IMR-90 (cell line): ENCODE measurements at regions not wholly inside any gene's neighbourhood (a gene's known extent, or its start where the extent isn't known, plus 50 kb on each side); places are given as distances from the start of the nearest gene placed in this dataset.
A peak's percentile ranks its signal among the peaks of the same experiment; 100 is the strongest.

Experiments
- ATAC-seq: fragments of 200-7000 bp; cut with Tn5 transposase; 2 replicates; pipeline ENCODE4 v1.9.1; 2020; ENCODE audit warnings: low read depth, mild to moderate bottlenecking, moderate library complexity
- BruUV-seq: library from RNA; stranded (reverse); fragments of 400-500 nt; replicated peaks from 2 replicates; lab custom pipeline; 2021; lab: Mats Ljungman, UMichigan
- CTCF ChIA-PET: fragments of 300-600 bp; formaldehyde crosslinking; extraction: SDS; loops from one replicate; lab custom pipeline; 2021; ENCODE audit warnings: antibody characterized with exemption; lab: Yijun Ruan, JAX
- POLR2A ChIA-PET: fragments of 300-600 bp; sonication (Branson Sonifier 250); formaldehyde crosslinking; loops from one replicate; lab custom pipeline; 2022; ENCODE audit warnings: antibody characterized with exemption; ENCODE audit not compliant: unreplicated experiment; lab: Charles Lee
- DNase-seq: peaks from one replicate; pipeline ENCODE4 v3.0.0; 2013
- H2AFZ ChIP-seq: replicated peaks from 2 replicates; pipeline ENCODE3; 2013; ENCODE audit warnings: low read length, mild to moderate bottlenecking; ENCODE audit not compliant: poor library complexity
- H2AK5ac ChIP-seq: 2 replicates; pipeline ENCODE4 v1.6.1; 2013; ENCODE audit warnings: low read depth, low read length, inconsistent platforms
- H2AK9ac ChIP-seq: replicated peaks from 2 replicates; pipeline ENCODE3; 2013; ENCODE audit warnings: mild to moderate bottlenecking, low read depth, low read length, moderate library complexity; ENCODE audit not compliant: poor library complexity
- H2BK120ac ChIP-seq: 2 replicates; pipeline ENCODE4 v1.6.1; 2013; ENCODE audit warnings: low read depth, low read length, inconsistent platforms
- H2BK15ac ChIP-seq: 3 replicates; pipeline ENCODE4 v1.6.1; 2013; ENCODE audit warnings: low read depth, low read length, inconsistent platforms
- H2BK20ac ChIP-seq: 2 replicates; pipeline ENCODE4 v1.6.1; 2013; ENCODE audit warnings: low read depth, mild to moderate bottlenecking, inconsistent platforms, low read length, moderate library complexity
- H2BK5ac ChIP-seq: 2 replicates; pipeline ENCODE4 v1.6.1; 2013; ENCODE audit warnings: mild to moderate bottlenecking, low read depth, low read length, inconsistent platforms; ENCODE audit not compliant: poor library complexity, severe bottlenecking
- H3K14ac ChIP-seq: replicated peaks from 2 replicates; pipeline ENCODE4 v1.6.1; 2013; ENCODE audit warnings: low read depth, low read length, inconsistent platforms
- H3K18ac ChIP-seq: 2 replicates; pipeline ENCODE4 v1.6.1; 2013; ENCODE audit warnings: low read depth, low read length, control low read depth
- H3K23ac ChIP-seq: 2 replicates; pipeline ENCODE4 v1.6.1; 2013; ENCODE audit warnings: low read depth, low read length, inconsistent platforms
- H3K27ac ChIP-seq: 2 replicates; pipeline ENCODE4 v1.5.1; 2013; ENCODE audit warnings: mild to moderate bottlenecking, control low read depth, low read length; ENCODE audit not compliant: insufficient read depth
- H3K27me3 ChIP-seq: 2 replicates; pipeline ENCODE4 v1.6.1; 2013; ENCODE audit warnings: low read length; ENCODE audit not compliant: control insufficient read depth, insufficient read depth
- H3K36me3 ChIP-seq: 2 replicates; pipeline ENCODE4 v1.6.1; 2013; ENCODE audit warnings: low read length, mixed read lengths; ENCODE audit not compliant: control insufficient read depth, insufficient read depth
- H3K4ac ChIP-seq: 2 replicates; pipeline ENCODE4 v1.6.1; 2013; ENCODE audit warnings: low read depth, low read length, inconsistent platforms
- H3K4me1 ChIP-seq: 2 replicates; pipeline ENCODE4 v1.6.1; 2013; ENCODE audit warnings: low read length, mixed read lengths; ENCODE audit not compliant: control insufficient read depth, insufficient read depth
- H3K4me2 ChIP-seq: 2 replicates; pipeline ENCODE4 v1.6.1; 2013; ENCODE audit warnings: low read depth, mild to moderate bottlenecking, control low read depth, low read length, moderate library complexity
- H3K4me3 ChIP-seq: 2 replicates; pipeline ENCODE4 v1.5.1; 2013; ENCODE audit warnings: low read depth, mild to moderate bottlenecking, control low read depth, low read length, moderate library complexity; ENCODE audit not compliant: insufficient read depth
- H3K56ac ChIP-seq: 2 replicates; pipeline ENCODE4 v1.6.1; 2013; ENCODE audit warnings: low read length, inconsistent platforms; ENCODE audit not compliant: insufficient read depth; ENCODE audit errors: extremely low read depth
- H3K79me1 ChIP-seq, 2 experiments: 2 replicates each; pipeline ENCODE4 v1.6.1; 2013; ENCODE audit warnings: low read length in 2 of 2, inconsistent platforms in 1 of 2, low read depth in 1 of 2
- H3K9ac ChIP-seq: 2 replicates; pipeline ENCODE4 v1.6.1; 2013; ENCODE audit warnings: low read depth, low read length, control low read depth
- H3K9me1 ChIP-seq: 2 replicates; pipeline ENCODE4 v1.6.1; 2013; ENCODE audit warnings: low read length, inconsistent platforms; ENCODE audit not compliant: insufficient read depth
- H3K9me3 ChIP-seq: 2 replicates; pipeline ENCODE4 v1.6.1; 2013; ENCODE audit warnings: low read length; ENCODE audit not compliant: control insufficient read depth, insufficient read depth
- H4K20me1 ChIP-seq: 2 replicates; pipeline ENCODE4 v1.6.1; 2013; ENCODE audit warnings: low read length, inconsistent platforms; ENCODE audit not compliant: insufficient read depth
- H4K5ac ChIP-seq: 2 replicates; pipeline ENCODE4 v1.6.1; 2013; ENCODE audit warnings: mild to moderate bottlenecking, low read depth, low read length, control low read depth
- H4K8ac ChIP-seq, 2 experiments: 2 replicates each; pipeline ENCODE4 v1.6.1; 2013; ENCODE audit warnings: low read depth in 2 of 2, low read length in 2 of 2, control low read depth in 1 of 2, inconsistent platforms in 1 of 2
- H4K91ac ChIP-seq: 2 replicates; pipeline ENCODE4 v1.6.1; 2013; ENCODE audit warnings: low read depth, low read length, inconsistent platforms; ENCODE audit not compliant: insufficient read depth
- CHD1 ChIP-seq: IDR thresholded peaks from 2 replicates; pipeline ENCODE4 v1.6.1; 2012; ENCODE audit warnings: low read depth, low read length, improper control_type of control experiment
- MAFK ChIP-seq: IDR thresholded peaks from 2 replicates; pipeline ENCODE4 v1.6.1; 2012; ENCODE audit warnings: low read depth, low read length, improper control_type of control experiment
- MXI1 ChIP-seq: IDR thresholded peaks from 2 replicates; pipeline ENCODE4 v1.6.1; 2012; ENCODE audit warnings: low read depth, mild to moderate bottlenecking, low read length, moderate library complexity, borderline replicate concordance
- POLR2A ChIP-seq: IDR thresholded peaks from 2 replicates; pipeline ENCODE4 v1.6.1; 2012; ENCODE audit warnings: mild to moderate bottlenecking, low read depth, low read length
- RAD21 ChIP-seq: IDR thresholded peaks from 2 replicates; pipeline ENCODE4 v1.6.1; 2012; ENCODE audit warnings: low read length, improper control_type of control experiment
- RCOR1 ChIP-seq: IDR thresholded peaks from 2 replicates; pipeline ENCODE4 v1.6.1; 2012; ENCODE audit warnings: mild to moderate bottlenecking, low read length, improper control_type of control experiment; ENCODE audit not compliant: insufficient replicate concordance
- RFX5 ChIP-seq: IDR thresholded peaks from 2 replicates; pipeline ENCODE4 v1.8.0; 2012; ENCODE audit warnings: low read depth, mild to moderate bottlenecking, low read length, moderate library complexity
- SMC3 ChIP-seq: fragments of 150-350 bp; IDR thresholded peaks from 2 replicates; pipeline ENCODE4 v1.6.1; 2016; ENCODE audit warnings: low read depth, mild to moderate bottlenecking, antibody characterized with exemption, low read length, moderate library complexity
- WGBS, 2 experiments: methylation state at CpG; one replicate each; pipeline versions ENCODE4 v1.1.5 to v1.1.7; 2013; ENCODE audit warnings: missing lambda C conversion rate in 2 of 2; ENCODE audit not compliant: insufficient read length in 1 of 2; ENCODE audit errors: extremely low coverage in 2 of 2; 5-methylcytosine and 5-hydroxymethylcytosine counted together
- dilution Hi-C: fragments of 300-500 bp; cut with HindIII; formaldehyde crosslinking; loops from one replicate; pipeline ENCODE4 v1.14.3; 2018; ENCODE audit warnings: low sequenced_read_pairs; ENCODE audit not compliant: unreplicated experiment
- in situ Hi-C: fragments of 300-500 bp; cut with MboI; formaldehyde crosslinking; loops from 3 replicates; pipeline ENCODE4 v1.14.3; 2019; ENCODE audit warnings: low sequenced_read_pairs, inconsistent platforms, mixed read lengths
- intact Hi-C: fragments of 100-400 bp; cut with micrococcal nuclease; formaldehyde crosslinking; loops from 2 replicates; pipeline ENCODE4 v1.10.0; 2022
- TF ChIP-seq, protein P1 (sequence below): fragments of 150-350 bp; IDR thresholded peaks from 2 replicates; pipeline ENCODE4 v1.6.1; 2017; ENCODE audit warnings: mild to moderate bottlenecking, antibody characterized with exemption, low read length, low read depth
- TF ChIP-seq, protein P2 (sequence below): fragments of 150-350 bp; IDR thresholded peaks from 2 replicates; pipeline ENCODE4 v1.6.1; 2016; ENCODE audit warnings: low read depth, mild to moderate bottlenecking, low read length, moderate library complexity, borderline replicate concordance
- TF ChIP-seq, protein P3 (sequence below): conservative IDR thresholded peaks from 2 replicates; pipeline ENCODE4 v1.5.1; 2012; ENCODE audit warnings: mild to moderate bottlenecking, low read depth, low read length, improper control_type of control experiment

GRCh38 chr1:209370241-209370995 is 213.1 kb upstream of the CAMK1G start:
- H2BK5ac ChIP-seq: no peak overlapping the region
- peak overlapping the region; percentile 48; the same call in 1 of the 3 replicates for H2BK15ac ChIP-seq
- H3K56ac ChIP-seq: no peak overlapping the region
- H3K9me3 ChIP-seq: no peaks in the 10 kb centered on the region
- H3K27me3 ChIP-seq: no peaks in the 10 kb centered on the region
- dilution Hi-C loops (no loop called here), in situ Hi-C loops (no loop called here), intact Hi-C loops (no loop called here)
- no peak overlapping the region for H3K4me3 ChIP-seq
- ATAC-seq (no peak), DNase-seq (no peak)
- no peak overlapping the region for H3K23ac ChIP-seq
- H3K14ac ChIP-seq: no peak overlapping the region
- peaks cover 10% of the 10 kb centered on the region for H3K9me1 ChIP-seq
- no peak overlapping the region for H2AK9ac ChIP-seq
- no peak overlapping the region; the same call in 1 of the 2 replicates for H3K4ac ChIP-seq
- H3K4me2 ChIP-seq: no peak overlapping the region
- H4K8ac ChIP-seq: no peak overlapping the region
- no peak overlapping the region for H4K5ac ChIP-seq
- H3K18ac ChIP-seq: no peak overlapping the region
- no peak overlapping the region for H3K27ac ChIP-seq
- no TSS peak for BruUV-seq
- H2BK20ac ChIP-seq: peak overlapping the region; percentile 24; the same call in 1 of the 2 replicates
- TF ChIP-seq, protein P1, sequence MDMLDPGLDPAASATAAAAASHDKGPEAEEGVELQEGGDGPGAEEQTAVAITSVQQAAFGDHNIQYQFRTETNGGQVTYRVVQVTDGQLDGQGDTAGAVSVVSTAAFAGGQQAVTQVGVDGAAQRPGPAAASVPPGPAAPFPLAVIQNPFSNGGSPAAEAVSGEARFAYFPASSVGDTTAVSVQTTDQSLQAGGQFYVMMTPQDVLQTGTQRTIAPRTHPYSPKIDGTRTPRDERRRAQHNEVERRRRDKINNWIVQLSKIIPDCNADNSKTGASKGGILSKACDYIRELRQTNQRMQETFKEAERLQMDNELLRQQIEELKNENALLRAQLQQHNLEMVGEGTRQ: no peak
- no peak for TF ChIP-seq MXI1
- TF ChIP-seq, protein P2, sequence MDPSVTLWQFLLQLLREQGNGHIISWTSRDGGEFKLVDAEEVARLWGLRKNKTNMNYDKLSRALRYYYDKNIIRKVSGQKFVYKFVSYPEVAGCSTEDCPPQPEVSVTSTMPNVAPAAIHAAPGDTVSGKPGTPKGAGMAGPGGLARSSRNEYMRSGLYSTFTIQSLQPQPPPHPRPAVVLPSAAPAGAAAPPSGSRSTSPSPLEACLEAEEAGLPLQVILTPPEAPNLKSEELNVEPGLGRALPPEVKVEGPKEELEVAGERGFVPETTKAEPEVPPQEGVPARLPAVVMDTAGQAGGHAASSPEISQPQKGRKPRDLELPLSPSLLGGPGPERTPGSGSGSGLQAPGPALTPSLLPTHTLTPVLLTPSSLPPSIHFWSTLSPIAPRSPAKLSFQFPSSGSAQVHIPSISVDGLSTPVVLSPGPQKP: no peak
- no peak for TF ChIP-seq RCOR1
- no peak for TF ChIP-seq MAFK
- no peak for TF ChIP-seq RFX5
- TF ChIP-seq, protein P3, sequence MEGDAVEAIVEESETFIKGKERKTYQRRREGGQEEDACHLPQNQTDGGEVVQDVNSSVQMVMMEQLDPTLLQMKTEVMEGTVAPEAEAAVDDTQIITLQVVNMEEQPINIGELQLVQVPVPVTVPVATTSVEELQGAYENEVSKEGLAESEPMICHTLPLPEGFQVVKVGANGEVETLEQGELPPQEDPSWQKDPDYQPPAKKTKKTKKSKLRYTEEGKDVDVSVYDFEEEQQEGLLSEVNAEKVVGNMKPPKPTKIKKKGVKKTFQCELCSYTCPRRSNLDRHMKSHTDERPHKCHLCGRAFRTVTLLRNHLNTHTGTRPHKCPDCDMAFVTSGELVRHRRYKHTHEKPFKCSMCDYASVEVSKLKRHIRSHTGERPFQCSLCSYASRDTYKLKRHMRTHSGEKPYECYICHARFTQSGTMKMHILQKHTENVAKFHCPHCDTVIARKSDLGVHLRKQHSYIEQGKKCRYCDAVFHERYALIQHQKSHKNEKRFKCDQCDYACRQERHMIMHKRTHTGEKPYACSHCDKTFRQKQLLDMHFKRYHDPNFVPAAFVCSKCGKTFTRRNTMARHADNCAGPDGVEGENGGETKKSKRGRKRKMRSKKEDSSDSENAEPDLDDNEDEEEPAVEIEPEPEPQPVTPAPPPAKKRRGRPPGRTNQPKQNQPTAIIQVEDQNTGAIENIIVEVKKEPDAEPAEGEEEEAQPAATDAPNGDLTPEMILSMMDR: no peak
- TF ChIP-seq RAD21: no peak
- no peak for TF ChIP-seq SMC3
- no peak for TF ChIP-seq CHD1
- TF ChIP-seq POLR2A: no peak
- H3K79me1 ChIP-seq: no peaks in the 10 kb centered on the region
- H4K20me1 ChIP-seq: no peaks in the 10 kb centered on the region
- ChIA-PET CTCF (no interaction called here), POLR2A (no interaction called here)
- H4K91ac ChIP-seq: peak overlapping the region; percentile 38; the same call in 1 of the 2 replicates
- no peak overlapping the region for H3K9ac ChIP-seq
- peak overlapping the region; percentile 26; the same call in 1 of the 2 replicates for H2AK5ac ChIP-seq
- peaks cover 16% of the 10 kb centered on the region for H3K4me1 ChIP-seq
- H2BK120ac ChIP-seq: peak overlapping the region; percentile 36; the same call in 1 of the 2 replicates
- H2AFZ ChIP-seq: no peak overlapping the region
- H3K36me3 ChIP-seq: no peaks in the 10 kb centered on the region
- WGBS, 2 experiments: 100% methylated on average over 1 of the region's 6 CpGs; no CpG with 5 or more reads in 1 of the 2 experiments
